ENCODE measurements at regions not wholly inside any gene's neighbourhood (a gene's known extent, or its start where the extent isn't known, plus 50 kb on each side); places are given as distances from the start of the nearest gene placed in this dataset.
A peak's percentile ranks its signal among the peaks of the same experiment; 100 is the strongest.
"Not testable (repeated sequence)": the region's sequence is repeated elsewhere in the genome, so short reads cannot be mapped to it uniquely, and the experiment has no call there.

DNA sequence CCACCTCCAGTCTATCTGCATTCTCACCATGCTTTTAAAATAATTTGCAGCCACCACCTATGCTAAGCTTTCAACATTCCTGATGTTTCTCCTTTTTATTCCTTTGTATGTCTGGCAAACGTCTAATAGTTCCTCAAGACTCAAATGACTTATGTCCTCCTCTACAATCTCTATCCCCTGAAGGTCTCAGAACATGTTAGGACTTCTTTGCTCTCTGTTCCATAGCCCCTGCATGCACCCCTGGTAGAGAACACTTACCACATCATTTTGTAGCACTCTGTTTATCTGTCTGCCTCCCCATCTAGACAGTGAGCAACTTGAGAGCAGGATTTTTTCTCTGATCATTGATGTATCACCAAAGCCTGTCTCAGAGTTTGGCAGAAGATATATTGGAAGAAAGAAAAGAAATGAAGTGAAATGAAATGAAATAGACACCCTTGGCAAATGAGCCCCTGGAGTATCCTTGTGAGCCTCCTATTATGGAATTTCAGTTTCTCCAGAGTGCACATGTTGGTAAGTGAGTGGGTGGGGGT lies 1231.2 kb upstream of the FLRT2 start:
- DNase-seq: no peak

DNA sequence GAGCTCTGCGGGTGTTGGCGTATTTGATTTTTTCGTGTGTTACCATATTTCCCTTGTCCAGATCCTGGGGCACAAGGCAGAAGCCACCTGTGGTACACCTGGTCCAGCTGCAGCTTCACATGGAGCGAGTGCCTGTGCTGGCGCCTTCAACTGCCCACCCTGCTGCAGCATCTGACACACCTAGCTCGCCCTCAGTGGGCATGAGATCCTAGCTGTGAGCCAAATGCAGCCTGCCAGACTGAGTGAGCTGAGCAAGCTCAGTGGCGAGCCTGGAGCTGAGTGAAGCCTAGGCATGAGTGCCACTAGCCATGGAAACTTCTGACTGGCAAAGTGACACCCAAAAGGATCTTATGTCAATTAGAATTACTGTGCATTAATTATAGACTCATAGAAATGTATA lies 1226.8 kb upstream of the FLRT2 start:
- no peak for DNase-seq

DNA sequence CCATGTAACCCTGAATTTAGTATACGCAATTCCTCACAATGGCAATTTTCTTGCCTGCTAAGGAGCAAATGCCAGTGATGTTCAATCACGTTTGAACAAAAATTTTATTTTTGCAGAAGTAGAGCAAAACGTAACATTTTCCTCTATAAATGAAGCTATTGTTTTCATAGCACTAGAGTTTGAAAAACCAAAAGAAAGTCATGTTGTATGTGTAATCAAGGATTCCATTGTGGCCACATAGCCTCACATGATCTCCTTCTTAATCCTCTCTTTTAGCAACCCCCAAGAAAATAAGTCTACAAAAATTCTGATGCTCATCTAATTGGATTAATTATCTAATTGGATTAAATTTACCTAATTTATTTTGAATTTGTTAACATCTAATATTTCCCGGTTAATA lies 1217.4 kb upstream of the FLRT2 start:
- DNase-seq: no peak

DNA sequence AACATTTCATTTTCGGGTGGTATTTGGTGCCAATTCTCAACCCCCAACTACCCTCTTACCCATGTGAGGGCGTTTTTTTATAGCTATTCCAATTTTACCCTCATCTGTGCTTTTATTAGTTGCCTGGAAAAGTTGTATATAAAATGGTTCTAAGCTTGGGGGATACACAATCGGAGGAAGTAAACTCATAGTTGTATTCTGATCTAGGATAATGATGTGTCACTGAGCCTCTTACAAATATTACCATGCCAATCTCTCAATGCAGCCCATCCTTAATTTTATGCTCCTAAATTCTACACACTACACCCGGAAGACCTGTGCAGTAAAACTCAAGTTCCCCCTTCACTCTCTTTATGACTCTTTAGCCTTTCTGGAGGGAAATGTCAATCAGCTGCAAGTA lies 1206.5 kb upstream of the FLRT2 start:
- no peak for DNase-seq

DNA sequence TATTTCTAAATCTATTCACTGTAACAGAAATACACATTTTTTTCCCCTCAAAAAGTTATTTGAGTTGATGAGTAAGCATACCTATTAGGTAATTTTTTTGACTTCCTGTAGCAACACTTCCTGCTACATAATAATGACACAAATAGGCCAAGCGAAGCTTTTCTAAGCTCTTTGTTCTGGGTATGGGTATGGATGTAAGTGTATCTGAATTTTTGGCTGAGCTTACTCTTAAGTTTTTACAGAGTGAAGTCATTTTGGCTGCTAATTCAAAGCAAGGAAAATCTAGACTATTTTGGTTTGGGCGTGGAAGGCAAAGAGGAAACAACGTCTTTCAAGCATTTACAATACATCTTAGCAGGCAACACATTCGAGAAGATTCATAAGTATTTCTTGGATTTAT lies 1206.0 kb upstream of the FLRT2 start:
- no peak for DNase-seq

DNA sequence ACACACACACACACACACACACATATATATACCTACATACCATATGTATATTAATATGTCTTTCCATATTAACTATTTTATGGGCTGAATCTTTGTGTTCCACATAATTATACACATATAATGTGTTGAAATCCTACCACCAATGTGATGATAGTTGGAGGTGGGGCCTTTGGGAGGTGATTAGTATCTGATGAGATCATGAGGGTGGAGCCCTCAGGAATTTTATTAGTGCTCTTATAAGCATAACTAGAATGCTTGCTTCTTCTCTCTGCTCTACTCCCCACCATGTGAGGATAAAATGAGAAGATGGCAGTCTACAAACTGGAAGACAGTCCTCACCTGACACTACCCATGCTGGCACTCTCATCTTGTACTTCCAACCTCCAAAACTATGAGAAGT lies 1193.5 kb upstream of the FLRT2 start:
- no peak for DNase-seq

DNA sequence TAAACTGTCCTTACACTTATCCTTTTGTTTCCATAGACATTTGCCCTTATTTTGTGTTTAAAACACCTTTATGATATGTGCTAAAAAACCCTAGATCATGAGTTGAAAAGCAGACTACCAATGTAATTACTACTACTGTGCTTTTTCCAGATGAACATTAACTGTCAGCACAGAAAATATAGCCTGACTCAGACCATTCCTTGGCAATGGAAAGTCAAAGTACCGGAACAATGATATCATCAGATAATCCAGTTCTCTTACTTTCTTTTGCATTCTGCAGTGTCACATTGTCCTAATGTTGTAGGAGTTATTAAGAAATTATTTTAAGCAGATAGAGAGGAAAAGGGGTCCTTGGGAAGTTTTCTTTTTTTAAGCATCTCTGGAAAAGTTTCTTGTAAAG lies 1189.0 kb upstream of the FLRT2 start:
- no peak for DNase-seq

DNA sequence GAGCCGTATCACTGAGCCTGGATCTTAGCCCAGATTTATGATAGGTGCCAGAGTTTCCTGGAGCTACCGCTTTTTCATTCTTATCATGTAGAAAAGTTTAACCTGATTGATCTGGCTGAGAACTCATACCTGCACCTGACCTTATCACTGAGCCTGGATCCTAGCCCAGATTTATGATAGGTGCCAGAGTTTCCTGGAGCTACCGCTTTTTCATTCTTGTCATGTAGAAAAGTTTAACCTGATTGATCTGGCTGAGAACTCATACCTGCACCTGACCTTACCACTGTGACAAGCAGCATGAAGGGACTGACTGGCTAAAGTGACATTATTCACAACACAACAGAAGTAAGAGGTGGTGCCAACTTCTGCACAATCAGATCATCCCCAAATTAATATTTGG lies 1188.1 kb upstream of the FLRT2 start:
- DNase-seq: not testable (repeated sequence)

DNA sequence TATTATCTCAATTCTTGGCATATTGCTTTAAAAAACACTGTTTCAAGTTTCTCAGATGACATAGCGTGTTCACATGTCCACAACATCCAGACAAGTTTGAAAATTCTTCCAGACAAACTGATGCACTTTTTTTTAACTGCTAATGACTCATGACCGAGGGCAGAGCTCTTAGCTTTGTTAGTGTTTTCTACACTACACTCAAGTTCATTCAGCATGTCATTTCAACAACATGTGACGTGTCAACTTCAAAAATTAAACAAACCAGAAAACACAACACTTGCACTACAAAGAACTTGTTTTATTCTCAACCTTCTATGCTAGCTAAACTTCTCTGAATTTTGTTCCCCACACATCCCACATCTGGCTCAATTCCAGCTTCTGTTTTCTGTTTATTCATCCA lies 1186.3 kb upstream of the FLRT2 start:
- DNase-seq: peak; percentile 94

DNA sequence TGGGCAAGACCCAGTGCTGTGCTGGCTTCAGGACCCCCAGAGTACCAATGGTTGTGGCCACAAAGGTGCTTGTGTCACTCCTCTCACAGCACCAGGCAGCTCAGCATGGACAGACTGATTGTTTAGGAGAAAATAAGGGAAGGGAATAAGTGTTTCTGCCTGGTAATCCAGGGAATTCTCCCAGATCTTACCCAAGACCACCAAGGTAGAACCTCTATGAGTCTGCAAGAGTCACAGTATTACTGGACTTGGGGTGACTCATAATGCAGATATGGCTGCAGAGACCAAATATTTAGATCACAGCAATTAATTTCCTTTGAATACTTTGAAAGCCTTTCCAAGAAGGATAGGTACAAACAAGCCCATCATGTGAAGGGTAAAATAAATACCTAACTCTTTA lies 1178.3 kb upstream of the FLRT2 start:
- DNase-seq: no peak

DNA sequence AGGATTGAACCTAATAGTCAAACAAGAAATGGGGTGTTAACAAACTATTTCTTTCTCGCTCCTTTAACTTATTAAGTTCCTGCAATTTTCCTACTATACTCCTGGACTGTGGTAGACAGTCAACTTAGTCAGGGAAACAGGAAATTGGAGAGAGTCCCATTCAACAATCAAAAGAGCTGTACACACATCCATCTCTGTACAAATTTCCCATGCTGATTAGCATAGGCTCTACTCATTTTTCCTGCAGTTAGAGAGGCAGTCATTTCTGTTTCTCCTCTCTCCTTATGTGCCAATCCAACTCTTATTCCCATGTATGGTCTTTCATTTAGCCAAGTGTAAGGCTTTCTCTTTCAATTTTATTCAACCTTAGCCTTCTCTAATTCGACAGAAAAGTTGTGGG lies 1168.5 kb upstream of the FLRT2 start:
- DNase-seq: no peak

DNA sequence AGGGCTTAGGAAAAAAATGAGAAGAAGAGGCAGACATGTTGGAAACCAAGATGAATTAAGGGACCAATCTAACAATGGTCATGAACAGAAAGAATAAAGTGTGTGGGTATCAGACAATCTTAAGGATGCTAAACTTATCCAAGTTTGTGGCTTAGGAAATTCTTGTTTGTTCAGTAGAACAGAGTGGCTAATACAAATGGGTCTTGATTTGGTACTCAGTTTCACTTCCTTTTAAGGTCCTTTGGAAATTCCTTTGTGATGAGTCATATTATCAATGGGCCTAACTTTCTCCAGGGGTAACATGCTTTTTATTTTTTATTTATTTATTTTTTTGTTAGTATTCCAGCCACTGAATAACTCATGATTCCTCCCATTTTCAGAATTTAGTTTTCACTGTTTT lies 1154.7 kb upstream of the FLRT2 start:
- no peak for DNase-seq

DNA sequence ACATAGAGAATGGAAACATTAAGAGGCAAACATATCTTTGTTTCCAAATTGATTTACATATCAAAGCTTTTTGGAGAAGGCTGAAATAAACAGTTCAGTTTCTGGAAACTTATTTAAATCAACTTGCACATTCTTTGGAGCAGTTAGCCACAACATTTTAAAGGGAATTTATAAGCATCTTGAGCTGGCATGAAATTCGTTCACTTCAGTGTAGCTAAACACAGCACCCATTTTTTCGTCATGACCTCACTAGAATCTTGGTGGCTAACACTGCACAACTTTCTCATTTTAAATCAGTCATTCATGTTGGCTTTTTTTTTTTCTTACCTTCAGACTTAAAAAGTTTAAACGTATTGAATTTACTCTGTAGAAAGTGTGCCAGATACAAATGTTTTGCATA lies 1139.9 kb upstream of the FLRT2 start:
- DNase-seq: no peak

DNA sequence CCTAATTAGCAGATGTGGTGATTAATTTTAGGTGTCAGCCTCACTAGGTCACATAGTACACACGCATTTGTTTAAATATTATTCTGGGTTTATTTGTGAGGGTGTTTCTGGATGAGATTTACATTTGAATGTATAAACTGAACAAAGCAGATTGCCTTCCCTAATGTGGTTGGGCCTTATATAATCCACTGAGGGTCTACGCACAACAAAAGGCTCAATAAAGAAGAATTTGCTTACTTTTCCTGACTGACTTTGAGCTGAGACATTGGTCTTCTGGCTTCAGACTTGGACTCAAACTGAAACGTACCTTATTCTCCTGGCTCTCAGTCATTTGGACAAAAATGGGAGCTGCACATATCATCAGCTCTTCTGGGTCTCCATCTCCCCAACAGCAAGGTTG lies 1132.3 kb upstream of the FLRT2 start:
- no peak for DNase-seq

DNA sequence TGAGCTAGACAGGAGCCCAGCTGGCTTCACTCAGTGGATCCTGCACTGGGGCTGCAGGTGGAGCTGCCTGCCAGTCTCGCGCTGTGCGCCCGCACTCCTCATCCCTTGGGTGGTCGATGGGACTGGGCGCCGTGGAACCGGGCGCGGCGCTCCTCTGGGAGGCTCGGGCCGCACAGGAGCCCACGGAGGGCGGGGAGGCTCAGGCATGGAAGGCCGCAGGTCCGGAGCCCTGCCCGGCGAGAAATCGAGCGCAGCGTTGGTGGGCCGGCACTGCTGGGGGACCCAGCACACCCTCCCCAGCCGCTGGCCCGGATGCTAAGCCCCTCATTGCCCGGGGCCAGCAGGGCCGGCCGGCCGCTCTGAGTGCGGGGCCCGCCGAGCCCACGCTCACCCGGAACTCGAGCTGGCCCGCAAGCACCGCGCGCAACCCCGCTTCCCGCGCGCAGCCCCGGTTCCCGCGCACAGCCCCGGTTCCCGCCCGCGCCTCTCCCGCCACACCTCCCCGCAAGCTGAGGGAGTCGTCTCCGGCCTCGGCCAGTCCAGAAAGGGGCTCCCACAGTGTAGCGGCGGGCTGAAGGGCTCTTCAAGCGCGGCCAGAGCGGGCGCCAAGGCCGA lies 1130.5 kb upstream of the FLRT2 start:
- no peak for DNase-seq

DNA sequence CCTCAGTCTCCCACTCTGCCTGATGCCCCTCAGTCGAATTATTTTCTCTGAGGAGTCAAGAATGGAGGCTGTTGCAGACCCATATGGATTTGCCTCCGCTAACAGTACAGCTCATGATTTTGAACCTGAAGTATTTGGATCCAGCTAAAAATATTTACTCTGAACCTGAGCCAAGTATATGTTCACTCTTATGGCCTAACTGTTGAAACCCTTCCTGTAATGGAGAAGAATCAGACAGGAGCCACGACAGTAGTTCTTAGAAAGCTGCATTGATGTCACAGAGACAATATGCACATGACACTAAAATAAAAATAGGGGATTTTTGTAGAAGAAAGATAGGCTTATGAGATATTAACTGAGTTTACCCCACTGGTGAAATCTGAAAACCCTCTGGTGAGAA lies 1128.3 kb upstream of the FLRT2 start:
- DNase-seq: no peak

DNA sequence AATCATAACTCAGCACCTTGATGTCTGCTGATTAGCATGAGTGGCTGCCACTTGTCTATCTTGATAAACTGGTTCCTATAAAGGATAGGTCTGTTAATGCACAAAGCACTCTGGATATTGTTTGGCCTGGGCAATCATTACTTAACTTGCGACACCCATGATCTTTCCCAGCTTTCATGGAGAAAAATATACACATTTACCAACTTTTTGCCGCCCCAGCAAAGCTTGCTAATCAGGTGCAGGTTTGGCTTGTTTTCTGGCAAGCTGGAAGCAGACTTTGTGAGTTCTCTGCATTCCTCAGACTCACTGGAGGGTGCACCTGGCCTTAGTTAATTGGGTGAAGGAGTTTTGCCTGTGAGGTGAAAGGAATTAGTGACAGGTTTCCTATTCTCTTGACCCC lies 1126.4 kb upstream of the FLRT2 start:
- DNase-seq: peak; percentile 42

DNA sequence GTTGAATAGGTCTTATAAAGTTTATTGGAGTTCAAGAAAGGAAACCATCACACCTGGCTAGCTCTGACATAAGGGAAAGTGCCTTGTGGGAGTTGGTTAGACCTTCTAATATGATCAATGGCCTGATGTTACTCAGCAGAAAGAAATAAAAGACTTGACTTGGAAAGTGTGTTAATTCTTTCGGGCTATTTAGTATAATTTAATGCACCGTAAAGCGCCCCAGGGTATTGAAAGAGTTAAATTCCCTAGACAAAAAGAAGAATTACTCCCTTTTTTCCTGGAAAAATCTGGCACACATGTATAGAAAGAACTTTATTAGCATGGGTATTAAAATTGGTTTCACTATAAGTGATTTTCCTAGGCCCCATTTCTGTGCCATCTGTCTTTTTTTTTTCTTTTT lies 1125.7 kb upstream of the FLRT2 start:
- DNase-seq: no peak

DNA sequence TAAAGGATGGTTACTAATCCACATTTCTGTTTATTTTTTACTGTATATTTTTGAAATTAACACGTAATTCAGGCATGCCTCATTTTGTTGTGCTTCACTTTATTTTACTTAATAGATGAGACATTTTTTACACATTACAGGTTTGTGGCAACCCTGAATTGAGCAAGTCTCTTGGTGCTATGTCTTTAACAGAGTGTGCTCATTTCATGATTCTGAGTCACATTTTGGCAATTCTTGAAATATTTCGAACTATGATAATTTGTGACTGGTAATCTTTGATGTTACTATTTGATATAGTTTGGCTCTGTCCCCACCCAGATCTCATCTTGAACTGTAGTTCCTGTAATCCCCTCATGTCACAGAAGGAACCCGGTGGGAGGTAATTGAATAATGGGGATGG lies 1120.5 kb upstream of the FLRT2 start:
- DNase-seq: no peak

DNA sequence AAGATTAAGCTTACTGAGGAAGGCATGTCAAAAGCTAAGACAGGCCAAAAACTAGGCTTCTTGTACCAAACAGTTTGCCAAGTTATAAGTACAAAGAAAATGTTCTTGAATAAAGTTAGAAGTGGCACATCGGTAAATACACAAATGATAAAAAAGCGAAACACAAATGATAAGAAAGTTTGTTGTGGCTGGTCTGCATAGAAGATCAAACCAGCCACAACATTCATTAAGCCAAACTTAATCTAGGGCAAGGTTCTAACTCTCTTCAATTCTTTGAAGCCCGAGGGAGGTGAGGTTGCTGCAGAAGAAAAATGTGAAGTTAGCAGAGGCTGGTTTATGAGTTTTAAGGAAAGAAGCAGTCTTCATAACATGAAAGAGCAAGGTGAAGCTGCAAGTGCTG lies 1119.6 kb upstream of the FLRT2 start:
- DNase-seq: no peak

DNA sequence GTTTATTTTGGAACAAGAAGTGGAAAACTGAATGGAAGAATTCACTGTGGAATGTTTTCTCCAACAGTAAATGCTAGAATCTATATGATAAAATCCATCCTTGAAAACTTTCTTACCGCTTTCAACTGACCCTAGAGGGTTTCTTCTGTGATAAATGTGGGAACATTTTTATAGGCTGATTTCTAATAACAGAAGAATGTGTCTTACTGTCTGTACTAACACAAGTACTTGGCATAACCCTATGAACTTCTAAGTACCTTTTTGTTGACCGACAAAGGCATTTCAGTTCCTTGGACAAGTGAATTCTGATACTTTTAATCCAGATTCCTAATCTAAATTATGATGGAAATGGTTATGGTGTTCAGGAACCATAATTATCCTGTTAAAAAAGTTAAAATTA lies 1109.7 kb upstream of the FLRT2 start:
- DNase-seq: no peak

DNA sequence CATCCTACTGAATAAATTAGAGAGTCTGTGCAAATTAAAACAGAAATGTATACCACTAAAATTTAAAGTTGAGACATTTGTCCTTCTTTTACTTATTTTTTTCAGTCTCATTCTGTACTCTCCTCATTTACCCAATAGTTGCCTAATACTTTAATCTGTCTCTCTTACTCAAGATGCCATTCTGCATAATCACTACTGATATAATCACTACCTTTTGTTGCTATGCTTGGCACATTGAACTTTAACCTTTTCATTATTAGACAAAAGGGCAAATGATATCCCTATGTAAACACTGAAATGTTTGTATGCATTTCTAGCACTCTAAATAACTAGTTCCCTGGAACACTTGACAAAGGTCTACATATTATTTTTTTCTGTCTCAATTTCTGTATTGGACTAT lies 1108.3 kb upstream of the FLRT2 start:
- DNase-seq: no peak

DNA sequence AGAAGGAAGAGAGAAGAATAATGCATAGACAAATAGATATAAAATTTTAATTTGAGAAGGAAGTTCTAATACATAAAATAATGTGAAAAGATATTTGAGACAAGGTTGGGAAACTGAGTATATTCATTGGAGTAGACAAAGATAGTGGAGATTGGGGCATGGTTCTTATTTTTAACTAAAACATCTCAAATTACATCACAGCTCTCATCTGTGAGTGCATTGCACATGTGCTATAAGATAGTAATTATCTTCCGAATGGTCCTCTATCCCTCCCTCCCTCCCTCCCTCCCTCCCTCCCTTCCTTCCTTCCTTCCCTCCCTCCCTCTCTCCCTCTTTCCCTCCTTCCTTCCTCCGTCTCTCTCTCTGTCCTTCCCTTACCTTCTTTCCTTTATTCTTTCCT lies 1104.0 kb upstream of the FLRT2 start:
- no peak for DNase-seq

DNA sequence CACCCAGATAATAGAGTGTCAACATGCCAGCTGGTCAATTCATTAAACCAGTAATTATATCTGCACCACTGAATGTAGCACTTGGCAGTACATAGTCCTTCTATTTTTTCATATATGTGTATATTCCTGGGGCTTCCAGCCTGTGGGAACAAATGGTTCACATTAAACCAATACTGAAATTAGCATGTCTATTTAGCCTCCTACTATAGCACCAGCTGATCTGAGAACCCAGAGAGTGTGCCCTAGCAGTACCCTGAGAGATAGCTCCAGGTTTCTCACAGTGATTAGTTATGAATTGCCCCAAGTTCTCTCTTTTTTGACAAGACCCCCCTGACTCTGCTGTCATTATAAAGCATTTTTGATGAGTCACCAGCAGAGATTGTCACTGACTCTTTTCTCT lies 1097.3 kb upstream of the FLRT2 start:
- DNase-seq: no peak

DNA sequence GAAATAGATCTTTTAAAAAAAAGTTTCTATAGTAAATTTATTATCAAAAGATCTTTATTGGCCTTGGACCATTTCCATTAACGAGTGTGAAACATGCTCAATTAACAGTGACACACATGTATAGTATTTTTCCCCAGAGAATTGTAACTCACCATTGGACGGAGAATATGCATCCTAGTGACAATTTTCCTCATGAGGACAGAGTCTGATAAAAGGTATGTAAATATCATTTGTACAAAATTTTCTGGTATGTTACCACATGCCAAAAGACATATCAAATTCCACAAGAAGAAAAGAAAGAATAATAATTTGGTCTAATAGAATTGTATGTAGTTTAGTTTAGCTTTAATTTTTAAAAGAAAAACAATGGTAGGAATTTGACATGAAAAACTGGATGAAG lies 1096.0 kb upstream of the FLRT2 start:
- no peak for DNase-seq

DNA sequence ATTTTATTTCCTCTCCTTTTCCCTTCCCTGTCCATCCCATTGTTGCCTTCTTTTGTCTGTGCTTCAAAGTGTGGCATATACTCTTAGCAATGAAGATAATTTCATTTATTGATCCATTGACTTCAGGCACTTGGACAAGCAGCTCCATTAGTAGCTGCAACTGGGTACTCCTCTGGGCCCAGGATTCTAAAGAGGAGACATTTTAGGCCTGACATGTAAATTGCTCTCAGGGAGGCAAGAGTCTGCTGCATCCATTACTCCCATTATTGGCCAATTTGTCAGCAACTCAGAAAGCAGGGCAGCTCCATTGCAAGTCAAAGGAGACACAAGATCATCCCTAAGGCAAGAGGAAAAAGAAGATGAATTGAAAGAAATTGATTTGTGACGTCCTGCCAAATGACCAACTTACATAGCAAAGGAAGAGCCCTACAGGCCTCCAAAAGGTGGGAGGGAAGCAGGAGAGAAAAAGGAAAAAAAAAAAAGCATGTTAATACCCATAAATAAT lies 1094.1 kb upstream of the FLRT2 start:
- no peak for DNase-seq
